HG03378 (cell line): ENCODE measurements at regions not wholly inside any gene's neighbourhood (a gene's known extent, or its start where the extent isn't known, plus 50 kb on each side); places are given as distances from the start of the nearest gene placed in this dataset.

Source experiments
- ATAC-seq: cut with Tn5 transposase; IDR thresholded peaks from one replicate; pipeline ENCODE4 v1.9.1; 2021; ENCODE audit warnings: mild to moderate bottlenecking, moderate library complexity; ENCODE audit not compliant: unreplicated experiment

GRCh38 chr10:33402220-33403073 is 68.0 kb upstream of the NRP1 start:
- no peak for ATAC-seq

- no peak for ATAC-seq
Measured at GRCh38 chr10:33401300-33401699, 66.8 kb upstream of the NRP1 start.

GRCh38 chr10:33398796-33399195 is 64.3 kb upstream of the NRP1 start:
- no peak for ATAC-seq

GRCh38 chr10:33396938-33397337 is 62.5 kb upstream of the NRP1 start:
- ATAC-seq, result no peak

- no peak for ATAC-seq
Measured at GRCh38 chr10:33396279-33396678, 61.8 kb upstream of the NRP1 start.

GRCh38 chr10:33395201-33395600 is 60.7 kb upstream of the NRP1 start:
- no peak for ATAC-seq

- ATAC-seq, result no peak
Measured at GRCh38 chr10:33392706-33393105, 58.2 kb upstream of the NRP1 start.

GRCh38 chr10:33391611-33392465 is 57.4 kb upstream of the NRP1 start:
- ATAC-seq, result no peak

- ATAC-seq, result no peak
Measured at GRCh38 chr10:33390046-33390445, 55.6 kb upstream of the NRP1 start.

GRCh38 chr10:33388785-33389184 is 54.3 kb upstream of the NRP1 start:
- ATAC-seq, result no peak

GRCh38 chr10:33388382-33388781 is 53.9 kb upstream of the NRP1 start:
- no peak for ATAC-seq

- no peak for ATAC-seq
Measured at GRCh38 chr10:33387720-33388119, 53.3 kb upstream of the NRP1 start.

- ATAC-seq, result no peak
Measured at GRCh38 chr10:33386926-33387325, 52.5 kb upstream of the NRP1 start.

- ATAC-seq, result no peak
Measured at GRCh38 chr10:33385686-33386085, 51.2 kb upstream of the NRP1 start.

- ATAC-seq, result no peak
Measured at GRCh38 chr10:33385015-33385414, 50.5 kb upstream of the NRP1 start.
